GM19395 (cell line): ENCODE measurements at regions not wholly inside any gene's neighbourhood (a gene's known extent, or its start where the extent isn't known, plus 50 kb on each side); places are given as distances from the start of the nearest gene placed in this dataset.
"Not testable (repeated sequence)": the region's sequence is repeated elsewhere in the genome, so short reads cannot be mapped to it uniquely, and the experiment has no call there.

ENCODE experiments used
- ATAC-seq: cut with Tn5 transposase; IDR thresholded peaks from one replicate; pipeline ENCODE4 v1.9.1; 2021; ENCODE audit warnings: mild to moderate bottlenecking, moderate library complexity; ENCODE audit not compliant: unreplicated experiment

- ATAC-seq = no peak
These were observed 50.4 kb downstream of the KATNIP start for GRCh38 chr16:27600381-27600780.

GRCh38 chr16:27602103-27602502 lies 52.2 kb downstream of the KATNIP start:
- no peak for ATAC-seq

- ATAC-seq = not testable (repeated sequence)
These were observed 55.7 kb downstream of the KATNIP start for GRCh38 chr16:27605500-27606106.

- no peak for ATAC-seq
These were observed 61.4 kb downstream of the KATNIP start for GRCh38 chr16:27611340-27611739.

- no peak for ATAC-seq
These were observed 63.4 kb downstream of the KATNIP start for GRCh38 chr16:27613238-27613791.

- no peak for ATAC-seq
These were observed 67.7 kb downstream of the KATNIP start for GRCh38 chr16:27617665-27618064.

GRCh38 chr16:27618165-27618564 lies 68.2 kb downstream of the KATNIP start:
- ATAC-seq = no peak

GRCh38 chr16:27618606-27619327 lies 68.8 kb downstream of the KATNIP start:
- ATAC-seq = no peak

GRCh38 chr16:27620541-27620940 lies 70.6 kb downstream of the KATNIP start:
- ATAC-seq = no peak

GRCh38 chr16:27624154-27625049 lies 74.5 kb downstream of the KATNIP start:
- ATAC-seq = no peak

GRCh38 chr16:27625050-27625697 lies 75.2 kb downstream of the KATNIP start:
- ATAC-seq = no peak

- ATAC-seq = no peak
These were observed 77.2 kb downstream of the KATNIP start for GRCh38 chr16:27627136-27627535.

GRCh38 chr16:27628241-27628942 lies 78.4 kb downstream of the KATNIP start:
- ATAC-seq = no peak

- not testable (repeated sequence) for ATAC-seq
These were observed 79.1 kb downstream of the KATNIP start for GRCh38 chr16:27628943-27629462.

- no peak for ATAC-seq
These were observed 82.3 kb downstream of the KATNIP start for GRCh38 chr16:27632216-27632615.

- ATAC-seq = no peak
These were observed 83.3 kb downstream of the KATNIP start for GRCh38 chr16:27633221-27633620.

- ATAC-seq = no peak
These were observed 83.8 kb downstream of the KATNIP start for GRCh38 chr16:27633721-27634120.

- ATAC-seq = no peak
These were observed 84.8 kb downstream of the KATNIP start for GRCh38 chr16:27634779-27635178.

- ATAC-seq = no peak
These were observed 86.7 kb downstream of the KATNIP start for GRCh38 chr16:27636453-27637240.
